Neural progenitor cell (in vitro differentiated cells): ENCODE measurements at regions not wholly inside any gene's neighbourhood (a gene's known extent, or its start where the extent isn't known, plus 50 kb on each side); places are given as distances from the start of the nearest gene placed in this dataset.

Source experiments
- DNase-seq: peaks from one replicate; pipeline ENCODE4 v3.0.0-alpha.2; 2016; ENCODE audit warnings: low spot score
- H2AFZ ChIP-seq: fragments of 200-600 bp; sonication (generic); replicated peaks from 2 replicates; pipeline ENCODE4 v1.6.1; 2016; ENCODE audit warnings: antibody characterized with exemption
- H3F3A ChIP-seq: fragments of 200-600 bp; sonication (generic); 2 replicates; pipeline ENCODE4 v1.6.1; 2016; ENCODE audit warnings: antibody characterized with exemption, low read depth
- H3K27ac ChIP-seq: fragments of 200-600 bp; sonication (generic); 2 replicates; pipeline ENCODE4 v1.5.1; 2016; ENCODE audit warnings: mild to moderate bottlenecking
- H3K27me3 ChIP-seq: fragments of 200-600 bp; sonication (generic); 2 replicates; pipeline ENCODE4 v1.6.1; 2016; ENCODE audit warnings: mild to moderate bottlenecking, moderate library complexity
- H3K36me3 ChIP-seq: fragments of 200-600 bp; sonication (generic); 2 replicates; pipeline ENCODE4 v1.5.1; 2016
- H3K4me1 ChIP-seq: fragments of 200-600 bp; sonication (generic); 2 replicates; pipeline ENCODE4 v1.6.1; 2016; ENCODE audit warnings: mixed run types
- H3K4me2 ChIP-seq: fragments of 200-600 bp; sonication (generic); 2 replicates; pipeline ENCODE4 v1.6.1; 2016
- H3K4me3 ChIP-seq: fragments of 200-600 bp; sonication (generic); 2 replicates; pipeline ENCODE4 v1.5.1; 2016
- H3K79me2 ChIP-seq: fragments of 200-600 bp; sonication (generic); 2 replicates; pipeline ENCODE4 v1.6.1; 2016; ENCODE audit warnings: low read depth
- H3K9ac ChIP-seq: fragments of 200-600 bp; sonication (generic); 2 replicates; pipeline ENCODE4 v1.6.1; 2016
- H3K9me3 ChIP-seq: fragments of 200-600 bp; sonication (generic); 2 replicates; pipeline ENCODE4 v1.5.1; 2016; ENCODE audit warnings: low read depth
- H4K20me1 ChIP-seq: fragments of 200-600 bp; sonication (generic); 2 replicates; pipeline ENCODE4 v1.6.1; 2016; ENCODE audit warnings: low read depth
- H3K27ac Mint-ChIP-seq: 3 replicates; pipeline ENCODE4 v1.8.0; 2021; ENCODE audit warnings: mixed read lengths
- H3K27me3 Mint-ChIP-seq: 2 replicates; pipeline ENCODE4 v1.8.0; 2022; ENCODE audit warnings: low read depth, mild to moderate bottlenecking, inconsistent platforms, moderate library complexity, mixed read lengths; ENCODE audit not compliant: insufficient read depth
- H3K36me3 Mint-ChIP-seq: 3 replicates; pipeline ENCODE4 v1.8.0; 2021; ENCODE audit warnings: mixed read lengths
- H3K4me1 Mint-ChIP-seq: 3 replicates; pipeline ENCODE4 v1.8.0; 2021; ENCODE audit warnings: mixed read lengths
- H3K4me3 Mint-ChIP-seq: 3 replicates; pipeline ENCODE4 v1.8.0; 2021; ENCODE audit warnings: mild to moderate bottlenecking, moderate library complexity, mixed read lengths
- H3K9me3 Mint-ChIP-seq: 3 replicates; pipeline ENCODE4 v1.8.0; 2020; ENCODE audit warnings: mixed read lengths
- EZH2 ChIP-seq: fragments of 200-600 bp; sonication (generic); IDR thresholded peaks from 2 replicates; pipeline ENCODE4 v1.6.1; 2017; ENCODE audit warnings: antibody characterized with exemption, mild to moderate bottlenecking, moderate library complexity
- EZH2phosphoT487 ChIP-seq: fragments of 200-600 bp; sonication (generic); IDR thresholded peaks from 2 replicates; pipeline ENCODE4 v1.6.1; 2017; ENCODE audit warnings: antibody characterized with exemption
- TF ChIP-seq, protein P1 (sequence below): fragments of 200-600 bp; sonication (generic); IDR thresholded peaks from 2 replicates; pipeline ENCODE4 v1.5.1; 2017; ENCODE audit warnings: antibody characterized with exemption, mild to moderate bottlenecking

DNA sequence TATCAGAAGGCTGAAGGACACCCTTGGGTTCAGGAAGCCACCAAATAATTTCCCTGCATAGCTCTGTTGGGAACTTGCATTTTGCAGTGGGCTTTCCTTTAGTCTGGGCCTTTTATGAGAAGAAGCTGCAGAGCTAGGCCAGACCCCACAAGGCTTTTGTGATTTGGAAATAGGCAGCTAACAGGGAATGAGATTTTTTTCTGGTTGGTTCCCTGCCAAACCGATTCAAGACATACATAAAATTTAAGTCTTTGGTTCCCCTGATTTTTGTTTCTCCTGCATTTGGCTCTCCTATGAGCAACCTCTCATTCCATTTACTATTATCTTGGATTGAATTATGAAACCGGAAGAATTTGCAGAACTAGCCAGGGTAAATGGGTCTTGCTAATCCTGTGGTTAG is 81.5 kb upstream of the PTCH1 start:
- DNase-seq = no peak
- H3K79me2 ChIP-seq = no peaks in the 10 kb centered on the region
- no peaks in the 10 kb centered on the region for H3F3A ChIP-seq
- no peak overlapping the region for H3K4me2 ChIP-seq
- H3K27ac ChIP-seq = no peak overlapping the region
- H3K27me3 Mint-ChIP-seq = peaks cover 6% of the 10 kb centered on the region
- no peak overlapping the region for H2AFZ ChIP-seq
- H3K36me3 ChIP-seq = no peaks in the 10 kb centered on the region
- no peak overlapping the region for H3K4me3 ChIP-seq
- TF ChIP-seq EZH2phosphoT487 (no peak), EZH2 (no peak)
- TF ChIP-seq, protein P1, sequence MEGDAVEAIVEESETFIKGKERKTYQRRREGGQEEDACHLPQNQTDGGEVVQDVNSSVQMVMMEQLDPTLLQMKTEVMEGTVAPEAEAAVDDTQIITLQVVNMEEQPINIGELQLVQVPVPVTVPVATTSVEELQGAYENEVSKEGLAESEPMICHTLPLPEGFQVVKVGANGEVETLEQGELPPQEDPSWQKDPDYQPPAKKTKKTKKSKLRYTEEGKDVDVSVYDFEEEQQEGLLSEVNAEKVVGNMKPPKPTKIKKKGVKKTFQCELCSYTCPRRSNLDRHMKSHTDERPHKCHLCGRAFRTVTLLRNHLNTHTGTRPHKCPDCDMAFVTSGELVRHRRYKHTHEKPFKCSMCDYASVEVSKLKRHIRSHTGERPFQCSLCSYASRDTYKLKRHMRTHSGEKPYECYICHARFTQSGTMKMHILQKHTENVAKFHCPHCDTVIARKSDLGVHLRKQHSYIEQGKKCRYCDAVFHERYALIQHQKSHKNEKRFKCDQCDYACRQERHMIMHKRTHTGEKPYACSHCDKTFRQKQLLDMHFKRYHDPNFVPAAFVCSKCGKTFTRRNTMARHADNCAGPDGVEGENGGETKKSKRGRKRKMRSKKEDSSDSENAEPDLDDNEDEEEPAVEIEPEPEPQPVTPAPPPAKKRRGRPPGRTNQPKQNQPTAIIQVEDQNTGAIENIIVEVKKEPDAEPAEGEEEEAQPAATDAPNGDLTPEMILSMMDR = no peak
- no peak overlapping the region for H3K27ac Mint-ChIP-seq
- no peak overlapping the region for H3K9ac ChIP-seq
- no peaks in the 10 kb centered on the region for H3K36me3 Mint-ChIP-seq
- peaks cover 3% of the 10 kb centered on the region for H3K27me3 ChIP-seq
- peaks cover 17% of the 10 kb centered on the region for H3K4me1 Mint-ChIP-seq
- peaks cover 2% of the 10 kb centered on the region for H3K9me3 Mint-ChIP-seq
- no peaks in the 10 kb centered on the region for H3K9me3 ChIP-seq
- H3K4me3 Mint-ChIP-seq = no peak overlapping the region
- peaks cover 4% of the 10 kb centered on the region for H3K4me1 ChIP-seq
- H4K20me1 ChIP-seq = no peaks in the 10 kb centered on the region

DNA sequence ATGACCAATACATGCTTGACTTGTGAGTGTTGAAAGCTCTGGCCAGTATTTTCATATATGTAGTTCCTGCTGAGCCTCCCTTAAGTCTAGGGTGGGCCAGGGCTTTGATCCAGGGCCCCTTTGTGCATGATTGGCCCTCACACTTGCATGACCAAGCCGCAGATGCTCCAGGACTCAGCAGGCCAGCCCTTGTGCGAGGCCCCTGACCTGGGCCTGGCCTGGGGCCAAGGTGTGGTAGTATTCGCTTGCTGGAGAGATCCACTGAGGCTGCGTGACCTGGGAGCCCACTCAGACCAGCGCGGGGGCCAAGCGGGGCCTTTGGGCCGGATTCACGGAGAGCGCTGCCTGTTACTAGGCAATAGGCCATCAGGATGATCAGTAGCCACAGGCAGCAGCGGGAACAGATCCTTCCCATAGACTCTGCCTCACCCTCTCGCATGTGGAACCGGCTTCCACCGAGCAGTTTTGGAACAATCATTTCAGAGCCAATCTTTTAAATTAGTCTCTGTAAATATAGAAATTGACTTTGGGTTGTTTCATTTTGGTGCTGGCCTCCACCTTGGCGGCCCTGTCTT is 79.0 kb upstream of the PTCH1 start:
- H3K27me3 ChIP-seq = no peaks in the 10 kb centered on the region
- no peak overlapping the region for H2AFZ ChIP-seq
- Mint-ChIP-seq H3K36me3 (no peaks in the 10 kb centered on the region), H3K4me1 (peaks cover 12% of the 10 kb centered on the region), H3K4me3 (no peak overlapping the region), H3K9me3 (no peaks in the 10 kb centered on the region), H3K27me3 (peaks cover 2% of the 10 kb centered on the region), H3K27ac (no peak overlapping the region)
- H4K20me1 ChIP-seq = no peaks in the 10 kb centered on the region
- no peak overlapping the region for H3K4me3 ChIP-seq
- H3K4me1 ChIP-seq = no peaks in the 10 kb centered on the region
- H3K36me3 ChIP-seq = no peaks in the 10 kb centered on the region
- no peaks in the 10 kb centered on the region for H3K9me3 ChIP-seq
- H3K4me2 ChIP-seq = no peak overlapping the region
- H3F3A ChIP-seq = no peaks in the 10 kb centered on the region
- H3K79me2 ChIP-seq = no peaks in the 10 kb centered on the region
- no peak overlapping the region for H3K27ac ChIP-seq
- DNase-seq = no peak
- no peak overlapping the region for H3K9ac ChIP-seq
- no peak for TF ChIP-seq EZH2

DNA sequence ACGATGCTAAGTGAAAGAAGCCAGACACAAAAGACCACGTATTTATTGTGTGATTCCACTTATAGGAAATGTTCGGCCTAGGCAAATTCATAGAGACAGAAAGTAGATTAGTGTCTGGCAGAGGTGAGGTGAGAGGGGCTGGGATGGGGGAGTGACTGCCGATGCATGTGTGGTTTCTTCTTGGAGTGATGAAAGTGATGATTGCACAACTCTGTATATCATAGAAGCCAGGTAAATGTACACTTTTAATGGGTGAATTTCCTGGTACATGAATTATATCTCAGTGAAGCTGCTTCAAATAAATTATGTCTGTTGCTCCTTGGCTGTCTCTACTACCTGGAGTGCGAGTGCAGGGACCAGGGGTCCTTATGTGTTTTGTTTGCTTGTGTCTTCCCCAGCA is 76.2 kb upstream of the PTCH1 start:
- Histone ChIP-seq H3K4me3 (no peak overlapping the region), H3K4me2 (no peak overlapping the region)
- no peak overlapping the region for H3K27ac Mint-ChIP-seq

More for the DNA sequence above, 76.2 kb upstream of the PTCH1 start:
- H3K27me3 Mint-ChIP-seq = peaks cover 2% of the 10 kb centered on the region
- Histone ChIP-seq H3F3A (no peaks in the 10 kb centered on the region), H3K27ac (no peak overlapping the region), H2AFZ (no peak overlapping the region), H3K27me3 (no peaks in the 10 kb centered on the region), H3K4me1 (no peaks in the 10 kb centered on the region), H4K20me1 (no peaks in the 10 kb centered on the region), H3K9ac (no peak overlapping the region), H3K36me3 (no peaks in the 10 kb centered on the region), H3K79me2 (no peaks in the 10 kb centered on the region), H3K9me3 (no peaks in the 10 kb centered on the region)
- TF ChIP-seq, protein P1 = no peak
- TF ChIP-seq EZH2 = no peak
- TF ChIP-seq EZH2phosphoT487 = no peak
- H3K36me3 Mint-ChIP-seq = no peaks in the 10 kb centered on the region
- H3K9me3 Mint-ChIP-seq = no peaks in the 10 kb centered on the region
- H3K4me1 Mint-ChIP-seq = peaks cover 14% of the 10 kb centered on the region
- H3K4me3 Mint-ChIP-seq = no peak overlapping the region
- no peak for DNase-seq
